ENCODE measurements at regions not wholly inside any gene's neighbourhood (a gene's known extent, or its start where the extent isn't known, plus 50 kb on each side); places are given as distances from the start of the nearest gene placed in this dataset.
"Not testable (repeated sequence)": the region's sequence is repeated elsewhere in the genome, so short reads cannot be mapped to it uniquely, and the experiment has no call there.

DNA sequence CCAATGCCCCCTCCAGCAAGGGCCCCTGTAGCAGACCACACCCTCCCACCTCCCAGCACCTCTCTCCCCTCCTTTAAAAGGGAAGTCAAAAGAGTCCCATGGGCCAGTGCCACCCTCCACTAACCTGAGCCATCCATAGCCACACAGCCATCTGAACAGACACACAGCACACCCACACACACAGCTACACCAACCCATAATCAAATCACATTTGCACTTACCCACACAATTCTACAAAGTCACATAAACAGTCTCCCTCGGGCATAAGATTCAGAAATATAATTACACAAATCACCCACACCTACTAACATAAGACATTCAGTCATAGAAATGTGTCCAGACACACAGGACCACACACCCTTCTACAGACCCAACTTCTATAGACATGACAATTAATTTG, 96.3 kb downstream of the HIF1AN start:
- intact Hi-C loops (cut with DNase I): no loop called here
- H3K4me3 ChIP-seq: no peak overlapping the region
- H3K9me3 ChIP-seq: no peaks in the 10 kb centered on the region
- H3K27ac ChIP-seq: no peak overlapping the region
- no peak for DNase-seq
- H3K27me3 ChIP-seq: peaks cover 3 to 99% of the 10 kb centered on the region in 2 donors
- H3K4me1 ChIP-seq: no peaks in the 10 kb centered on the region
- H3K36me3 ChIP-seq: no peaks in the 10 kb centered on the region
- ATAC-seq: no peak
- TF ChIP-seq, protein P1, sequence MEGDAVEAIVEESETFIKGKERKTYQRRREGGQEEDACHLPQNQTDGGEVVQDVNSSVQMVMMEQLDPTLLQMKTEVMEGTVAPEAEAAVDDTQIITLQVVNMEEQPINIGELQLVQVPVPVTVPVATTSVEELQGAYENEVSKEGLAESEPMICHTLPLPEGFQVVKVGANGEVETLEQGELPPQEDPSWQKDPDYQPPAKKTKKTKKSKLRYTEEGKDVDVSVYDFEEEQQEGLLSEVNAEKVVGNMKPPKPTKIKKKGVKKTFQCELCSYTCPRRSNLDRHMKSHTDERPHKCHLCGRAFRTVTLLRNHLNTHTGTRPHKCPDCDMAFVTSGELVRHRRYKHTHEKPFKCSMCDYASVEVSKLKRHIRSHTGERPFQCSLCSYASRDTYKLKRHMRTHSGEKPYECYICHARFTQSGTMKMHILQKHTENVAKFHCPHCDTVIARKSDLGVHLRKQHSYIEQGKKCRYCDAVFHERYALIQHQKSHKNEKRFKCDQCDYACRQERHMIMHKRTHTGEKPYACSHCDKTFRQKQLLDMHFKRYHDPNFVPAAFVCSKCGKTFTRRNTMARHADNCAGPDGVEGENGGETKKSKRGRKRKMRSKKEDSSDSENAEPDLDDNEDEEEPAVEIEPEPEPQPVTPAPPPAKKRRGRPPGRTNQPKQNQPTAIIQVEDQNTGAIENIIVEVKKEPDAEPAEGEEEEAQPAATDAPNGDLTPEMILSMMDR (IDR thresholded peaks at IDR 0.05): no peak

DNA sequence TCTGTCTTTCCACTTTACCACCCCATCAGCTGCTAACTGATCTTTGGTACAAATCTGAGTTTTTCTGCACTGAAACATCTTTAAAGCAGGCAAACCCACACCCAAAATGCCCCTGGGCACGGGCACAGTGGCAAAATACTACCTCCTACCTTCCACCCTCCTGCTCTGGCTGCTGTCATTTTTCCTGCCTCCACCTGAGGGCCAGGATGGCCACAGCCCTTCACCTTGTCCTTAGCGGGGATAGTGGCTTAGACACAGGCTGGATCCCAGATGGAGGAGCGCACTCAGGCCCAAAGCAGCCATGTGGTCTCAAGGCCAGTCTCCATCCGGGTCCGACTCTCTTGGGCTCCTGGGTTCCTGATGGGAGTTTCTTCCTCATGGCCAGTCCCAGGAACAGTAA, 98.3 kb downstream of the HIF1AN start:
- H3K4me3 ChIP-seq: no peak overlapping the region
- no peak overlapping the region for H3K27ac ChIP-seq
- no peaks in the 10 kb centered on the region for H3K9me3 ChIP-seq
- intact Hi-C loops (cut with DNase I): no loop called here
- ATAC-seq (no peak), DNase-seq (no peak)
- no peaks in the 10 kb centered on the region for H3K4me1 ChIP-seq
- TF ChIP-seq, protein P1 (IDR thresholded peaks at IDR 0.05): no peak
- H3K36me3 ChIP-seq: no peaks in the 10 kb centered on the region
- peaks cover 18 to 100% of the 10 kb centered on the region in 2 donors for H3K27me3 ChIP-seq

DNA sequence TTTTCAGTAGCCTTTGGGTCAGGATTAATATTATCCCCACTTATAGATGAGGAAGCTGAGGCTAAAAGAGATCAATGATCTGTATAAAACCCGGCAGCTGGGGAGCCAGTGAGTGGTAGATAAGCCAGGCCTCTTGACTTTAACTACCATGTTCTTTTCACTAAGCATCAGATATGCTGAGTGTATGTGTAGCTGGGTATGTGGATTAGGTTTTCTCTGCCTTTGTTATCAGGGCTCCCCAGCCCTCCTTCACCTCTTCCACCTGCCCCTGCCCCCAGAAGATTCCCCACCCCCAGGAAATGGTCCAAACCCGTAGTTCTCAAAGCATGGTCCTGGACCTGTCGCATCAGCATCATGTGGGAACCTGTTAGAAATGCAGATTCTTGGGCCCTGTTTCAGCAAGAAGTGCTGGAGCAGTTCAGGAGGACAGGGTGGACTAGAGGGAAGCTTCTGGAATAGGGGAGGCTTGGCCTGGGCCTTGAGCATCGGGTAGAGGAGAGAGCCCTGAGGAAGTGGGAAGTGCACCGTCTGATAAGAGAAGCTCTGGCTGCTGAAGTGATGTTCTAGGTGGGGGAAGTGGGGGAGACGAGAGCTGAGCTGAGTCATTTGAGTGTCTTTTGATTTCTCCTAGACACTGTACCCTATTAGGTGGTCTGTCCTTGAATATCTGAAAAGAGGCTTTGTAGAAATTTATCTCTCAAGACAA, 101.3 kb downstream of the HIF1AN start:
- no peaks in the 10 kb centered on the region for H3K4me1 ChIP-seq
- H3K36me3 ChIP-seq: no peaks in the 10 kb centered on the region
- peaks cover 21 to 100% of the 10 kb centered on the region in 2 donors for H3K27me3 ChIP-seq
- TF ChIP-seq, protein P1 (IDR thresholded peaks at IDR 0.05): no peak
- DNase-seq (no peak), ATAC-seq (no peak)
- H3K27ac ChIP-seq: no peak overlapping the region
- H3K4me3 ChIP-seq: no peak overlapping the region
- no peaks in the 10 kb centered on the region for H3K9me3 ChIP-seq
- intact Hi-C loops (cut with DNase I): no loop called here

DNA sequence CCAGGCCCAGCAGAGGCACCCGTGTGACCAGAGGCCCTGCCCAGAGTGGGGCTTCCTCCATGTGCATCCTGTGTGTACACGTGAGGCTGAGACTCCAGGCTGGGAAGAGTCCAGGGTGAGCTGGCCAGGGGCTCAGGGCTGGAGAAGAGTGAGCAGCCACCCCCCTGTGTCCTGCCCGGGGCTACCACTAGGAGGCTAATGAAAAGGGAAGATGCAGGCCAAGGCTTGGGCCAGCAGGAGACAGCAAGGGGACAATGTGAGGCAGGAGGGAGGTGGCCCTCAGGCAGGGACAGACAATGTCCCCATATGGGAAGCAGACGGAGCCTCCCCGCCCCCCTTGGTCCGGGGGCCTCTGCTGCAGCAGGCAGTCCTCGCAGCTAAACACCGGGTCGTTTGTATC, 102.0 kb downstream of the HIF1AN start:
- Histone ChIP-seq H3K4me3 (no peak overlapping the region), H3K27ac (no peak overlapping the region), H3K4me1 (no peaks in the 10 kb centered on the region), H3K27me3 (peaks cover 19 to 100% of the 10 kb centered on the region in 2 donors), H3K9me3 (no peaks in the 10 kb centered on the region), H3K36me3 (no peaks in the 10 kb centered on the region)
- ATAC-seq: peak; percentile 25
- TF ChIP-seq, protein P1 (IDR thresholded peaks at IDR 0.05): no peak
- intact Hi-C loops (cut with DNase I): no loop called here
- no peak for DNase-seq

DNA sequence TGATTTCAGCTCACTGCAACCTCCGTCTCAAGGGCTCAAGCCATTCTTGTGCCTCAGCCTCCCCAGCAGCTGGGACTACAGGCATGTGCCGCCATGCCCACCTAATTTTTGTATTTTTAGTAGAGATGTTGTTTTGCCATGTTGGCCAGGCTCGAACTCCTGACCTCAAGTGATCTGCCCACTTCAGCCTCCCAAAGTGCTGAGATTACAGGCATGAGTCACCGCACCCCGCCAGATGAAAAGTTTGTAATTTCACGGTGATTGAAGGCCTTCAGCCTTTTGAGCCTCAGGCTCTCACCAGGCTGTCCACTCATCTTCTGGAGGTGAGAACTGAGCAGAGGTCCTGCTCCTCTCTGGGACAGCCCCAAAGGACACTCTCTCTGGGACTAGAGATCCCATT, 103.2 kb downstream of the HIF1AN start:
- H3K4me1 ChIP-seq; DNase-seq; H3K36me3 ChIP-seq; H3K27ac ChIP-seq; intact Hi-C loops (cut with DNase I); H3K4me3 ChIP-seq; ATAC-seq; H3K9me3 ChIP-seq: not testable (repeated sequence)
- H3K27me3 ChIP-seq: peaks cover 18 to 100% of the 10 kb centered on the region in 2 donors

Data from left lung (tissue), 4 donors.